Smooth muscle cell (in vitro differentiated cells): ENCODE measurements at regions not wholly inside any gene's neighbourhood (a gene's known extent, or its start where the extent isn't known, plus 50 kb on each side); places are given as distances from the start of the nearest gene placed in this dataset.

ENCODE experiments used
- DNase-seq: peaks from one replicate; lab custom pipeline; 2025; ENCODE audit not compliant: unreplicated experiment; lab: John Stamatoyannopoulos, UW
- H2AFZ ChIP-seq: fragments of 200-600 bp; sonication (generic); 2 replicates; pipeline ENCODE4 v1.6.0; 2016; ENCODE audit warnings: antibody characterized with exemption, low read depth, mild to moderate bottlenecking
- H3F3A ChIP-seq: fragments of 200-600 bp; sonication (generic); 2 replicates; pipeline ENCODE4 v1.6.0; 2017; ENCODE audit warnings: antibody characterized with exemption, low read depth
- H3K27ac ChIP-seq: fragments of 200-600 bp; sonication (generic); 2 replicates; pipeline ENCODE4 v1.5.1; 2016; ENCODE audit warnings: low read depth, mild to moderate bottlenecking
- H3K27me3 ChIP-seq: fragments of 200-600 bp; sonication (generic); 2 replicates; pipeline ENCODE4 v1.6.1; 2016; ENCODE audit warnings: low read depth, mild to moderate bottlenecking
- H3K36me3 ChIP-seq: fragments of 200-600 bp; sonication (generic); 2 replicates; pipeline ENCODE4 v1.5.1; 2016; ENCODE audit warnings: low read depth
- H3K4me1 ChIP-seq: fragments of 200-600 bp; sonication (generic); 2 replicates; pipeline ENCODE4 v1.5.1; 2016; ENCODE audit warnings: low read depth
- H3K4me2 ChIP-seq: fragments of 200-600 bp; sonication (generic); 2 replicates; pipeline ENCODE4 v1.6.0; 2016; ENCODE audit warnings: mild to moderate bottlenecking
- H3K4me3 ChIP-seq: fragments of 200-600 bp; sonication (generic); 2 replicates; pipeline ENCODE4 v1.5.1; 2016; ENCODE audit warnings: mild to moderate bottlenecking
- H3K79me2 ChIP-seq: fragments of 200-600 bp; sonication (generic); 2 replicates; pipeline ENCODE4 v1.6.0; 2016; ENCODE audit warnings: low read depth, mild to moderate bottlenecking
- H3K9ac ChIP-seq: fragments of 200-600 bp; sonication (generic); 2 replicates; pipeline ENCODE4 v1.6.0; 2016; ENCODE audit warnings: low read depth
- H3K9me3 ChIP-seq: fragments of 200-600 bp; sonication (generic); replicated peaks from 2 replicates; pipeline ENCODE4 v1.5.1; 2016; ENCODE audit warnings: low read depth
- H4K20me1 ChIP-seq: fragments of 200-600 bp; sonication (generic); 2 replicates; pipeline ENCODE4 v1.6.0; 2016; ENCODE audit warnings: low read depth
- CTCF ChIP-seq: fragments of 200-600 bp; sonication (generic); IDR thresholded peaks from 2 replicates; pipeline ENCODE4 v1.5.1; 2017; ENCODE audit warnings: borderline replicate concordance, mild to moderate bottlenecking, antibody characterized with exemption; ENCODE audit not compliant: insufficient read depth, poor library complexity, severe bottlenecking
- WGBS: methylation state at CpG from one replicate; pipeline ENCODE4 v1.1.7; 2016; ENCODE audit warnings: low lambda C conversion rate; 5-methylcytosine and 5-hydroxymethylcytosine counted together

GRCh38 chr3:90039994-90040393, 932.6 kb downstream of the EPHA3 start:
- Histone ChIP-seq H3K9me3 (no peaks in the 10 kb centered on the region), H3K4me3 (no peak overlapping the region), H3K36me3 (no peaks in the 10 kb centered on the region), H3K4me2 (no peak overlapping the region), H2AFZ (no peak overlapping the region), H3K27me3 (no peaks in the 10 kb centered on the region), H3K4me1 (no peaks in the 10 kb centered on the region), H3K9ac (no peak overlapping the region), H4K20me1 (no peaks in the 10 kb centered on the region), H3K27ac (no peak overlapping the region), H3F3A (no peaks in the 10 kb centered on the region), H3K79me2 (no peaks in the 10 kb centered on the region)
- WGBS = 97% methylated on average over 2 of the region's 2 CpGs
- no peak for TF ChIP-seq CTCF
- no peak for DNase-seq

GRCh38 chr3:90040554-90040953, 933.1 kb downstream of the EPHA3 start:
- no peak for TF ChIP-seq CTCF
- H3K4me1 ChIP-seq = no peaks in the 10 kb centered on the region
- no peak overlapping the region for H2AFZ ChIP-seq
- no peaks in the 10 kb centered on the region for H4K20me1 ChIP-seq
- H3K9me3 ChIP-seq = no peaks in the 10 kb centered on the region
- no peaks in the 10 kb centered on the region for H3K79me2 ChIP-seq
- no peaks in the 10 kb centered on the region for H3F3A ChIP-seq
- no peak overlapping the region for H3K4me3 ChIP-seq
- no peak overlapping the region for H3K4me2 ChIP-seq
- no peak for DNase-seq
- no peaks in the 10 kb centered on the region for H3K36me3 ChIP-seq
- H3K9ac ChIP-seq = no peak overlapping the region
- 83% methylated on average over 3 of the region's 3 CpGs for WGBS
- no peak overlapping the region for H3K27ac ChIP-seq
- H3K27me3 ChIP-seq = no peaks in the 10 kb centered on the region

DNA sequence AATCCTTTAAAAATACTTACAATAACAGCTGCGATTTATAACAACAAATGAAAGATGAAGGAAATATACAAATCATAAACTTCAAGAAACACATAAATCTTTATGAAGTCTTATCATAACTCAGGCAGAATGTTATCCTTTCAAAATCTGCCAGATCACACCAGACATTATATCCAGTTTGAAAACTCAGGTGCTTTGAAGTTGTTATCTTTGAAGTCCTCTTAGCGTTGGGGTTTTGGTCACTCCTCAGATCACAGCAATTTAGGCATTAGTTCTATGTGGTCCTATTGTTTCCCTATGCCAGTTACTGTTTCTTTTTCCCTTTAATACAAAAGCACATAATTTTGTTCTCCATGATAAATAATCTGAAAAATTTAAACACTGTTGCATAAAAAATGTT, 934.6 kb downstream of the EPHA3 start:
- H3K79me2 ChIP-seq = no peaks in the 10 kb centered on the region
- H3K27me3 ChIP-seq = no peaks in the 10 kb centered on the region
- no peak overlapping the region for H3K4me2 ChIP-seq
- no peaks in the 10 kb centered on the region for H3K9me3 ChIP-seq
- H3K4me3 ChIP-seq = no peak overlapping the region
- DNase-seq = no peak
- no peaks in the 10 kb centered on the region for H3K36me3 ChIP-seq
- no peaks in the 10 kb centered on the region for H3K4me1 ChIP-seq
- no peak overlapping the region for H3K27ac ChIP-seq
- H4K20me1 ChIP-seq = no peaks in the 10 kb centered on the region
- WGBS = 61% methylated on average over 2 of the region's 2 CpGs
- no peak overlapping the region for H2AFZ ChIP-seq
- no peaks in the 10 kb centered on the region for H3F3A ChIP-seq
- no peak overlapping the region for H3K9ac ChIP-seq
- no peak for TF ChIP-seq CTCF

DNA sequence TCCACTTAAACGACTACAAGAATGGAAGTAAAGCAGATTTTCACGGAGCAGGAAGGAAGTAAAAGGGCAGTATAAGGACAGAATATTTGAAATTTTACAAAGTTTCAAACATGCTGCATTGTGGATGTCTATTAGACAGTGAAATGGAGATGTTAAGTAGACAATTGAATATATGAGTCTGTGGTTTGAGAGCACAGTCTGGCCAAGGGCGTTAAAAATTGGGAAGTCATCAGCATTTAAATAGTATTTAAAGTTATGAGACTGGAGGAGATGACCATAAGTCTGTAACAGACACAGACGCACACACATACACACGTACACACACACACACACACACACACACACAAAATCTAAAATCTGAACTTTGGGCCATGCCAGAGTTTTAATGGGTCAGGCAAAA, 935.9 kb downstream of the EPHA3 start:
- no peak for TF ChIP-seq CTCF

More for the DNA sequence above, 935.9 kb downstream of the EPHA3 start:
- no peak for DNase-seq
- no peaks in the 10 kb centered on the region for H4K20me1 ChIP-seq
- no peak overlapping the region for H3K27ac ChIP-seq
- H3K9me3 ChIP-seq = no peaks in the 10 kb centered on the region
- H3K27me3 ChIP-seq = no peaks in the 10 kb centered on the region
- H3K4me3 ChIP-seq = no peak overlapping the region
- no peaks in the 10 kb centered on the region for H3K36me3 ChIP-seq
- no peak overlapping the region for H3K4me2 ChIP-seq
- no peaks in the 10 kb centered on the region for H3F3A ChIP-seq
- 94% methylated on average over 5 of the region's 5 CpGs for WGBS
- no peak overlapping the region for H2AFZ ChIP-seq
- H3K79me2 ChIP-seq = no peaks in the 10 kb centered on the region
- H3K9ac ChIP-seq = no peak overlapping the region
- no peaks in the 10 kb centered on the region for H3K4me1 ChIP-seq
